Mesenchymal stem cell (in vitro differentiated cells and primary cell): ENCODE measurements at regions not wholly inside any gene's neighbourhood (a gene's known extent, or its start where the extent isn't known, plus 50 kb on each side); places are given as distances from the start of the nearest gene placed in this dataset.

Experiments used
- DNase-seq: peaks from one replicate; pipeline ENCODE4 v3.0.0-alpha.2; 2013
- H2AFZ ChIP-seq: one replicate; pipeline ENCODE4 v1.6.1; 2013; ENCODE audit warnings: low read depth, mild to moderate bottlenecking, control low read depth, inconsistent platforms, low read length, moderate library complexity
- H2AK5ac ChIP-seq: 2 replicates; pipeline ENCODE4 v1.6.1; 2013; ENCODE audit warnings: low read length, moderate library complexity, mild to moderate bottlenecking, inconsistent platforms; ENCODE audit not compliant: severe bottlenecking
- H2BK120ac ChIP-seq: one replicate; pipeline ENCODE4 v1.6.1; 2013; ENCODE audit warnings: low read depth, mild to moderate bottlenecking, inconsistent platforms, low read length, moderate library complexity
- H2BK12ac ChIP-seq, 2 experiments: one replicate each; pipeline ENCODE4 v1.6.1; 2013; ENCODE audit warnings: inconsistent platforms in 2 of 2, low read length in 2 of 2, mild to moderate bottlenecking in 2 of 2, moderate library complexity in 2 of 2, control low read depth in 1 of 2
- H2BK15ac ChIP-seq: one replicate; pipeline ENCODE4 v1.6.1; 2013; ENCODE audit warnings: mild to moderate bottlenecking, low read depth, inconsistent platforms; ENCODE audit not compliant: poor library complexity, severe bottlenecking
- H2BK5ac ChIP-seq: 2 replicates; pipeline ENCODE4 v1.6.1; 2013; ENCODE audit warnings: low read depth, mild to moderate bottlenecking, low read length, control low read depth, inconsistent platforms; ENCODE audit not compliant: poor library complexity, severe bottlenecking
- H3K14ac ChIP-seq, 2 experiments: one replicate each; pipeline ENCODE4 v1.6.1; 2013; ENCODE audit warnings: inconsistent platforms in 2 of 2, low read length in 2 of 2, control low read depth in 1 of 2, mild to moderate bottlenecking in 1 of 2, moderate library complexity in 1 of 2
- H3K18ac ChIP-seq, 2 experiments: one replicate each; pipeline ENCODE4 v1.6.1; 2013; ENCODE audit warnings: inconsistent platforms in 2 of 2, low read length in 2 of 2, control low read depth in 1 of 2, low read depth in 1 of 2, mild to moderate bottlenecking in 1 of 2
- H3K23ac ChIP-seq, 2 experiments: one replicate each; pipeline ENCODE4 v1.6.1; 2013; ENCODE audit warnings: inconsistent platforms in 2 of 2, low read length in 2 of 2, mild to moderate bottlenecking in 2 of 2, moderate library complexity in 2 of 2, control low read depth in 1 of 2
- H3K27ac ChIP-seq: 2 replicates; pipeline ENCODE4 v1.5.1; 2013; ENCODE audit warnings: mild to moderate bottlenecking, moderate library complexity, low read length, control low read depth, inconsistent platforms; ENCODE audit not compliant: poor library complexity, severe bottlenecking
- H3K27me3 ChIP-seq, 2 experiments: 2 replicates each; pipeline versions ENCODE4 v1.6.1 to v1.7.0; 2013; ENCODE audit warnings: low read length in 2 of 2, mild to moderate bottlenecking in 2 of 2, moderate library complexity in 2 of 2, control low read depth in 1 of 2, inconsistent platforms in 1 of 2; ENCODE audit not compliant: control insufficient read depth in 1 of 2, insufficient read depth in 1 of 2
- H3K36me3 ChIP-seq, 2 experiments: 2 replicates each; pipeline versions ENCODE4 v1.6.1 to v1.7.0; 2013; ENCODE audit warnings: low read length in 2 of 2, control low read depth in 1 of 2, inconsistent platforms in 1 of 2, low read depth in 1 of 2, mild to moderate bottlenecking in 1 of 2; ENCODE audit not compliant: insufficient read depth in 2 of 2, control insufficient read depth in 1 of 2
- H3K4ac ChIP-seq, 2 experiments: one replicate each; pipeline ENCODE4 v1.6.1; 2013; ENCODE audit warnings: inconsistent platforms in 2 of 2, low read length in 2 of 2, mild to moderate bottlenecking in 2 of 2, moderate library complexity in 2 of 2, control low read depth in 1 of 2, low read depth in 1 of 2
- H3K4me1 ChIP-seq: 2 replicates; pipeline ENCODE4 v1.6.1; 2013; ENCODE audit warnings: low read depth, low read length, control low read depth; ENCODE audit not compliant: control insufficient read depth, insufficient read depth
- H3K4me2 ChIP-seq: 2 replicates; pipeline ENCODE4 v1.6.1; 2013; ENCODE audit warnings: low read length, mild to moderate bottlenecking, inconsistent platforms; ENCODE audit not compliant: poor library complexity, severe bottlenecking
- H3K4me3 ChIP-seq, 2 experiments: 2 replicates each; pipeline versions ENCODE4 v1.5.1 to v1.7.0; 2013; ENCODE audit warnings: low read length in 2 of 2, mild to moderate bottlenecking in 2 of 2, control low read depth in 1 of 2, low read depth in 1 of 2; ENCODE audit not compliant: insufficient read depth in 1 of 2
- H3K79me1 ChIP-seq: replicated peaks from 2 replicates; pipeline ENCODE4 v1.6.1; 2013; ENCODE audit warnings: mild to moderate bottlenecking, control low read depth, low read length, inconsistent platforms; ENCODE audit not compliant: poor library complexity, severe bottlenecking
- H3K9ac ChIP-seq: 2 replicates; pipeline ENCODE4 v1.7.0; 2013; ENCODE audit warnings: mild to moderate bottlenecking, low read length, moderate library complexity
- H3K9me3 ChIP-seq: 2 replicates; pipeline ENCODE4 v1.7.0; 2013; ENCODE audit warnings: mild to moderate bottlenecking, low read length; ENCODE audit not compliant: control insufficient read depth
- H4K8ac ChIP-seq: one replicate; pipeline ENCODE4 v1.6.1; 2013; ENCODE audit warnings: inconsistent platforms, mild to moderate bottlenecking, low read length, moderate library complexity
- H4K91ac ChIP-seq: one replicate; pipeline ENCODE4 v1.6.1; 2013; ENCODE audit warnings: mild to moderate bottlenecking, low read length, inconsistent platforms
- WGBS: methylation state at CpG from one replicate; pipeline ENCODE4 v1.1.7; 2013; ENCODE audit warnings: mixed read lengths; 5-methylcytosine and 5-hydroxymethylcytosine counted together

DNA sequence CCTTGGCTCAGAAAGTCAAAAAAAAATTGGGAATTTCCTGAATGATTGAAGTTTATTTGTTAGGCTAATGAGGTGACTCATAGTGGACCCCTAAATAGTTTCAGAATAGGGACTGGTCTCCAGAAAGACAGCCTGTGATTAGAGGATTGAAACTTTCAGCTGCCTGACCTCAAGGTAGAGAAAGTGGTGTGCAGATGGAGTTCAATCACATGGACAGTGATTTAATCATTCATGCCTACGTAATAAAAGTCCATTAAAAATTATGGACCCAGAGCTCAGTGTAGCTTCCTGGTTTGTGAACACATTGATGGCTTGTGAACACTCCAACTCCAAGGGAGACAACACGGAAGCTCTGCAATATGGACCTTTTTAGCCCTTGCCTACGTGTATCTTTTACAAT is 533.2 kb upstream of the PCDH9 start:
- no peak overlapping the region for H2AK5ac ChIP-seq
- H3K14ac ChIP-seq: no peak overlapping the region
- H2BK12ac ChIP-seq: no peak overlapping the region
- no peak overlapping the region for H4K91ac ChIP-seq
- H3K27ac ChIP-seq: no peak overlapping the region
- H3K9me3 ChIP-seq: peaks cover 8% of the 10 kb centered on the region
- H3K4me3 ChIP-seq: no peak overlapping the region
- H3K36me3 ChIP-seq: no peaks in the 10 kb centered on the region
- no peak overlapping the region for H3K18ac ChIP-seq
- no peaks in the 10 kb centered on the region for H3K79me1 ChIP-seq
- H2BK120ac ChIP-seq: no peak overlapping the region
- H2AFZ ChIP-seq: no peak overlapping the region
- H3K4ac ChIP-seq: no peak overlapping the region
- H3K27me3 ChIP-seq: no peaks in the 10 kb centered on the region
- H4K8ac ChIP-seq: no peak overlapping the region
- no peak overlapping the region for H2BK15ac ChIP-seq
- H3K9ac ChIP-seq: no peak overlapping the region
- no peak overlapping the region for H2BK5ac ChIP-seq
- 91% methylated on average over 1 of the region's 3 CpGs for WGBS
- H3K4me2 ChIP-seq: no peak overlapping the region
- DNase-seq: no peak
- H3K23ac ChIP-seq: no peak overlapping the region
- no peaks in the 10 kb centered on the region for H3K4me1 ChIP-seq

- no peaks in the 10 kb centered on the region for H3K79me1 ChIP-seq
- peaks cover 8% of the 10 kb centered on the region for H3K9me3 ChIP-seq
- no peak overlapping the region for H3K4me2 ChIP-seq
- no peaks in the 10 kb centered on the region for H3K36me3 ChIP-seq
- no peak overlapping the region for H3K4me3 ChIP-seq
- no peak overlapping the region for H2BK15ac ChIP-seq
- no peak overlapping the region for H2AFZ ChIP-seq
- no peak overlapping the region for H3K14ac ChIP-seq
- no peak overlapping the region for H4K91ac ChIP-seq
- WGBS: 63% methylated on average over 3 of the region's 5 CpGs
- H2BK120ac ChIP-seq: no peak overlapping the region
- no peak overlapping the region for H2BK12ac ChIP-seq
- no peak overlapping the region for H3K18ac ChIP-seq
- no peaks in the 10 kb centered on the region for H3K27me3 ChIP-seq
- H2AK5ac ChIP-seq: no peak overlapping the region
- H3K4ac ChIP-seq: no peak overlapping the region
- DNase-seq: no peak
- no peak overlapping the region for H3K9ac ChIP-seq
- no peak overlapping the region for H3K23ac ChIP-seq
- no peaks in the 10 kb centered on the region for H3K4me1 ChIP-seq
- no peak overlapping the region for H2BK5ac ChIP-seq
- no peak overlapping the region for H3K27ac ChIP-seq
- H4K8ac ChIP-seq: no peak overlapping the region
Measured at GRCh38 chr13:67758975-67759374, 528.8 kb upstream of the PCDH9 start.

- Histone ChIP-seq H2BK5ac (no peak overlapping the region), H3K9ac (no peak overlapping the region), H2AK5ac (no peak overlapping the region)
Measured at GRCh38 chr13:67754012-67754411, 523.9 kb upstream of the PCDH9 start.

DNA sequence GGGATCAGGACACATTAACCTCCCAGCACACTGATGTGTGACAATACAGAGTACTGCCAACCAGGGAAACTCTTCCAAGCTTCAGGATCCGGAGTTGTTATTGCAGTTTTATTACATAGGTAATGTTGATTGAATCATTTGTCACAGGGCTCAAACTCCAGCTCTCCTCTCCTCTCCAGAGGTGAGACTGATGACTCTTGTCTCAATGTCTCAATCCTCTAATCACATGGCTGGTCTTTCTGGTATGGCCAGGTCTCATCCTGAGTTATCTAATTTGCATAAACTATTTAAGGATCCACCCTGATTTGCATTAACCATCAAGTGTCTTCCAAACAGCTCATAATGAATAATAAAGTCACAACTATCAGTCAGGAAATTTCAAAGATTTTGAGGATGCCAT is 522.6 kb upstream of the PCDH9 start:
- Histone ChIP-seq H2AFZ (no peak overlapping the region), H2AK5ac (no peak overlapping the region), H2BK5ac (no peak overlapping the region), H2BK15ac (no peak overlapping the region), H4K8ac (no peak overlapping the region), H3K23ac (no peak overlapping the region), H3K4ac (no peak overlapping the region), H3K4me2 (no peak overlapping the region), H4K91ac (no peak overlapping the region), H3K79me1 (no peaks in the 10 kb centered on the region), H3K36me3 (no peaks in the 10 kb centered on the region), H3K9me3 (peaks cover 9% of the 10 kb centered on the region), H3K27ac (no peak overlapping the region), H3K9ac (no peak overlapping the region), H2BK12ac (no peak overlapping the region), H3K27me3 (no peaks in the 10 kb centered on the region), H3K4me1 (no peaks in the 10 kb centered on the region), H3K4me3 (no peak overlapping the region), H2BK120ac (no peak overlapping the region), H3K14ac (no peak overlapping the region), H3K18ac (no peak overlapping the region)
- no peak for DNase-seq
- no CpG with 5 or more reads among the region's 1 CpG for WGBS

More at GRCh38 chr13:67754012-67754411, 523.9 kb upstream of the PCDH9 start:
- H3K9me3 ChIP-seq: peaks cover 6% of the 10 kb centered on the region
- no peaks in the 10 kb centered on the region for H3K27me3 ChIP-seq
- no peak overlapping the region for H4K8ac ChIP-seq
- H3K23ac ChIP-seq: no peak overlapping the region
- H3K4ac ChIP-seq: no peak overlapping the region
- H3K4me1 ChIP-seq: no peaks in the 10 kb centered on the region
- H3K14ac ChIP-seq: no peak overlapping the region
- H4K91ac ChIP-seq: no peak overlapping the region
- no peak for DNase-seq
- no peaks in the 10 kb centered on the region for H3K79me1 ChIP-seq
- H3K18ac ChIP-seq: no peak overlapping the region
- no peak overlapping the region for H3K27ac ChIP-seq
- no peak overlapping the region for H3K4me2 ChIP-seq
- no peak overlapping the region for H3K4me3 ChIP-seq
- H2BK120ac ChIP-seq: no peak overlapping the region
- H2BK15ac ChIP-seq: no peak overlapping the region
- no peaks in the 10 kb centered on the region for H3K36me3 ChIP-seq
- H2BK12ac ChIP-seq: no peak overlapping the region
- no peak overlapping the region for H2AFZ ChIP-seq
